ENCODE measurements at regions not wholly inside any gene's neighbourhood (a gene's known extent, or its start where the extent isn't known, plus 50 kb on each side); places are given as distances from the start of the nearest gene placed in this dataset.
"Not testable (repeated sequence)": the region's sequence is repeated elsewhere in the genome, so short reads cannot be mapped to it uniquely, and the experiment has no call there.

DNA sequence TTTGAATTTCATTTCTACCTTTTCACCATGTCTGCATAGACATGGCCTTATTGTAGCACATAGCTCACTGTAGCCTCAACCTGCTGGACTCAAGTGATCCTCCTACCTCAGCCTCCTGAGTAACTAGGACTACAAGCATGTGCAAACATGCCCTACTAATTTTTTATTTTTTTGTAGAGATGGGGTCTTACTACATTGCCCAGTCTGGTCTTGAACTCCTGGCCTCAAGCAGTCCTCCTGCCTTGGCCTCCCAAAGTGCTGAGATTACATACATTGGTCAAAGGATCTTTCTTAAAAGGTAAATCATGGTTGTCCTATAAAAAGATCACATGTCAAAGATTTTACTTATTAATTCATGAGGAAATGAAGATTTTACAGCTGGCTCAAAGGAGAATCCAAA is 57.2 kb upstream of the GOLGA8B start:
- Histone ChIP-seq H3K4me3 (no peak overlapping the region), H3K9me3 (no peaks in the 10 kb centered on the region), H3K4me1 (no peaks in the 10 kb centered on the region), H3K36me3 (no peaks in the 10 kb centered on the region), H3K27me3 (peaks cover 0 to 8% (median 0%) of the 10 kb centered on the region in 7 donors), H3K27ac (no peak overlapping the region)
- DNase-seq (no peak), ATAC-seq (no peak)
- TF ChIP-seq, protein P1, sequence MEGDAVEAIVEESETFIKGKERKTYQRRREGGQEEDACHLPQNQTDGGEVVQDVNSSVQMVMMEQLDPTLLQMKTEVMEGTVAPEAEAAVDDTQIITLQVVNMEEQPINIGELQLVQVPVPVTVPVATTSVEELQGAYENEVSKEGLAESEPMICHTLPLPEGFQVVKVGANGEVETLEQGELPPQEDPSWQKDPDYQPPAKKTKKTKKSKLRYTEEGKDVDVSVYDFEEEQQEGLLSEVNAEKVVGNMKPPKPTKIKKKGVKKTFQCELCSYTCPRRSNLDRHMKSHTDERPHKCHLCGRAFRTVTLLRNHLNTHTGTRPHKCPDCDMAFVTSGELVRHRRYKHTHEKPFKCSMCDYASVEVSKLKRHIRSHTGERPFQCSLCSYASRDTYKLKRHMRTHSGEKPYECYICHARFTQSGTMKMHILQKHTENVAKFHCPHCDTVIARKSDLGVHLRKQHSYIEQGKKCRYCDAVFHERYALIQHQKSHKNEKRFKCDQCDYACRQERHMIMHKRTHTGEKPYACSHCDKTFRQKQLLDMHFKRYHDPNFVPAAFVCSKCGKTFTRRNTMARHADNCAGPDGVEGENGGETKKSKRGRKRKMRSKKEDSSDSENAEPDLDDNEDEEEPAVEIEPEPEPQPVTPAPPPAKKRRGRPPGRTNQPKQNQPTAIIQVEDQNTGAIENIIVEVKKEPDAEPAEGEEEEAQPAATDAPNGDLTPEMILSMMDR (IDR thresholded peaks at IDR 0.05), result no peak
- intact Hi-C loops (cut with DNase I), result loop anchor here in 1 of 10 donors (5.0 kb wide), 1 partner anchor 52 kb away; no protein-coding TSS in a partner anchor

DNA sequence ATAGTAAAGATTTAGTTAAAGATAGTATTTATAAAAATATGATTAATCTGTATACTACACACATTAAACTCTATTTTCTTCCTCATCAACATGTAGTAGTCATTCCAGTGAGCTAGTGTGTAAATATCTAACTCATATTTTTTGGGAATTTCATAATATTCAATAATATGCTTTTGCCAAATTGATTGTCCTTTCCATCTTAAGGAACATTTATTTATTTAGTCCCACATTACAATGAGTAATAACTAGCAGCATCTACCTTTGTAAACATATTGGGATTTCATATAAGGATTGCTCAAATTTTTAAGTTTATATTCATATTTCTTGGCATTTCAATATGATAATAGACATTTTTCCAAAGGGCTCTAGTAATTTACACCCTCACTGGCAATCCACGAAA is 53.9 kb upstream of the GOLGA8B start:
- peaks cover 0 to 12% (median 0%) of the 10 kb centered on the region in 11 donors for H3K9me3 ChIP-seq
- TF ChIP-seq, protein P1 (IDR thresholded peaks at IDR 0.05), result no peak
- H3K27ac ChIP-seq, result no peak overlapping the region
- 83 to 95% methylated on average over 1 of the region's 1 CpG for WGBS, 2 donors
- H3K4me3 ChIP-seq, result no peak overlapping the region
- no peaks in the 10 kb centered on the region for H3K36me3 ChIP-seq
- no peaks in the 10 kb centered on the region for H3K4me1 ChIP-seq
- no peak for DNase-seq
- ATAC-seq, result no peak
- H3K27me3 ChIP-seq, result no peaks in the 10 kb centered on the region
- intact Hi-C loops (cut with DNase I), result loop anchor here in 1 of 10 donors (5.0 kb wide), 1 partner anchor 50 kb away; no protein-coding TSS in a partner anchor

DNA sequence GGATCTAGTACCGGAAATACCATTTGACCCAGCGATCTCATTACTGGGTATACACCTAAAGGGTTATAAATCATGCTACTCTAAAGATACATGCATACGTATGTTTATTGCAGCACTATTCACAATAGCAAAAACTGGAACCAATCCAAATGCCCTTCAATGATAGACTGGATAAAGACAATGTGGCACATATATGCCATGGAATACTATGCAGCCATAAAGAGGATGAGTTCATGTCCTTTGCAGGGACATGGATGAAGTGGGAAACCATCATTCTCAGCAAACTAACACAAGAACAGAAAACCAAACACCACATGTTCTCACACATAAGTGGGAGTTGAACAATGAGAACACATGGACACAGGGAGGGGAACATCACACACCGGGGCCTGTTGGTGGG is 50.2 kb upstream of the GOLGA8B start:
- ATAC-seq; intact Hi-C loops (cut with DNase I); DNase-seq; H3K36me3 ChIP-seq; H3K4me3 ChIP-seq; H3K27ac ChIP-seq; H3K4me1 ChIP-seq; H3K27me3 ChIP-seq: not testable (repeated sequence)
- peaks cover 0 to 12% (median 0%) of the 10 kb centered on the region in 11 donors for H3K9me3 ChIP-seq
- WGBS, 2 donors, result 88 to 94% methylated on average over 4 of the region's 4 CpGs

Data from heart right ventricle (tissue), 16 donors.